Suprapubic skin (tissue), 4 donors: ENCODE measurements at regions not wholly inside any gene's neighbourhood (a gene's known extent, or its start where the extent isn't known, plus 50 kb on each side); places are given as distances from the start of the nearest gene placed in this dataset.

Experiments used
- DNase-seq, 2 donors: peaks; one replicate each; pipeline ENCODE4 v3.0.0-alpha.2; 2019; ENCODE audit warnings: low spot score in 2 of 2
- H3K27ac ChIP-seq: fragments of 200-600 bp; sonication (generic); one replicate; pipeline ENCODE4 v1.5.1; 2019
- H3K27me3 ChIP-seq: fragments of 200-600 bp; sonication (generic); one replicate; pipeline ENCODE4 v1.5.1; 2019
- H3K36me3 ChIP-seq: fragments of 200-600 bp; sonication (generic); one replicate; pipeline ENCODE4 v1.5.1; 2019
- H3K4me1 ChIP-seq: fragments of 200-600 bp; sonication (generic); one replicate; pipeline ENCODE4 v1.5.1; 2019
- H3K4me3 ChIP-seq: fragments of 200-600 bp; sonication (generic); one replicate; pipeline ENCODE4 v1.5.1; 2019; ENCODE audit warnings: mild to moderate bottlenecking
- H3K9me3 ChIP-seq: fragments of 200-600 bp; sonication (generic); one replicate; pipeline ENCODE4 v1.5.1; 2019
- EP300 ChIP-seq: sonication (generic); formaldehyde crosslinking; IDR thresholded peaks from one replicate; pipeline ENCODE4 v1.6.1; 2017; ENCODE audit warnings: antibody characterized with exemption
- POLR2A ChIP-seq, 2 donors: fragments of 450-650 bp; IDR thresholded peaks; one replicate each; pipeline ENCODE4 v1.6.1; 2017; ENCODE audit warnings: antibody characterized with exemption in 2 of 2, mild to moderate bottlenecking in 2 of 2, moderate library complexity in 2 of 2
- POLR2AphosphoS5 ChIP-seq, 3 donors: sonication (generic); formaldehyde crosslinking; IDR thresholded peaks; one replicate each; pipeline ENCODE4 v1.6.1; 2017; ENCODE audit warnings: antibody characterized with exemption in 3 of 3
- WGBS: methylation state at CpG from one replicate; pipeline ENCODE4 v1.1.5; 2018; 5-methylcytosine and 5-hydroxymethylcytosine counted together
- TF ChIP-seq, protein P1 (sequence below), 2 donors: fragments of 200-600 bp in 1 of 2; fragments of 450-650 bp in 1 of 2; sonication (generic) in 1 of 2; IDR thresholded peaks; one replicate each; pipeline ENCODE4 v1.5.1; 2016 to 2019; ENCODE audit warnings: antibody characterized with exemption in 2 of 2, mild to moderate bottlenecking in 1 of 2, moderate library complexity in 1 of 2

DNA sequence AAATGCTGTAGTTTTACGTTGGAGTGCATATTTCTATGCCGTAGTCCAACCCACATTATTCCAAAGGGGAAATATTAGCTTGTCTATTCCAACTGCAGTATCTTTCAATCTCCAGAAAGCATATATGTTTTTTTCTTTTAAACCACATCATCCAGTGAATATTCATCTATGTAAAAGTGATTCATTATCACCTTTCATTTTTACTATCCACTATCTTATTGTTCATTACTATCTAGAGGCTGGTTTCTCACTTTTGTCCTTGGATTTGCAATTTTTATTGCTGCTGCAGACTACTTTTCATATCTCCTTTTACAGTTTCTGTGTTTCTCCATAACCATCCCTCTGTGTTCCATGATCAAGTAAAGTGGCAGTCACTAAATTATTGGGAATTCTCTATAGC, 1097.2 kb upstream of the TENM4 start:
- WGBS = 83% methylated on average over 2 of the region's 2 CpGs
- TF ChIP-seq POLR2AphosphoS5 (IDR thresholded peaks at IDR 0.05) (no peak), POLR2A (IDR thresholded peaks at IDR 0.05) (no peak), EP300 (no peak)
- TF ChIP-seq, protein P1, sequence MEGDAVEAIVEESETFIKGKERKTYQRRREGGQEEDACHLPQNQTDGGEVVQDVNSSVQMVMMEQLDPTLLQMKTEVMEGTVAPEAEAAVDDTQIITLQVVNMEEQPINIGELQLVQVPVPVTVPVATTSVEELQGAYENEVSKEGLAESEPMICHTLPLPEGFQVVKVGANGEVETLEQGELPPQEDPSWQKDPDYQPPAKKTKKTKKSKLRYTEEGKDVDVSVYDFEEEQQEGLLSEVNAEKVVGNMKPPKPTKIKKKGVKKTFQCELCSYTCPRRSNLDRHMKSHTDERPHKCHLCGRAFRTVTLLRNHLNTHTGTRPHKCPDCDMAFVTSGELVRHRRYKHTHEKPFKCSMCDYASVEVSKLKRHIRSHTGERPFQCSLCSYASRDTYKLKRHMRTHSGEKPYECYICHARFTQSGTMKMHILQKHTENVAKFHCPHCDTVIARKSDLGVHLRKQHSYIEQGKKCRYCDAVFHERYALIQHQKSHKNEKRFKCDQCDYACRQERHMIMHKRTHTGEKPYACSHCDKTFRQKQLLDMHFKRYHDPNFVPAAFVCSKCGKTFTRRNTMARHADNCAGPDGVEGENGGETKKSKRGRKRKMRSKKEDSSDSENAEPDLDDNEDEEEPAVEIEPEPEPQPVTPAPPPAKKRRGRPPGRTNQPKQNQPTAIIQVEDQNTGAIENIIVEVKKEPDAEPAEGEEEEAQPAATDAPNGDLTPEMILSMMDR (IDR thresholded peaks at IDR 0.05) = no peak
- Histone ChIP-seq H3K27me3 (no peaks in the 10 kb centered on the region), H3K9me3 (no peaks in the 10 kb centered on the region), H3K27ac (no peak overlapping the region), H3K36me3 (no peaks in the 10 kb centered on the region), H3K4me1 (no peaks in the 10 kb centered on the region), H3K4me3 (no peak overlapping the region)
- no peak for DNase-seq

DNA sequence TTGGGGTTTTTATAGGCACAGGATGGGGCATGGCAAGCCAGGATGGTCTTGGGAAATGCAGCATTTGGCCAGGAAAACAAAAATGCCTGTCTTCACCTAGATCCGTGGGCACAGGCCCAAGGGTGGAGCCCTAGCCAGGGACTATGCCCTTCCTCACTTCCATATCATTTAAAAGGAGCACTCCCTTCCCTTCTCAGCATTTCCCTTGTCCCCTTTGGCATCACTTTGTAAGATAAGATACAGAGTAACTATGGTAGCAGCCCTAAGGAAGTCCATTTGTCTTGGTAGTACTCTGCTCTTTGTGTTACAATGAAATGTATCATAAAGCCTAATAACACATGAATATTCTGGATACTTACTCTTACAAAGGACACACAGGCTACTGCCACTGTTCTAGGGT, 1092.6 kb upstream of the TENM4 start:
- Histone ChIP-seq H3K9me3 (no peaks in the 10 kb centered on the region), H3K36me3 (no peaks in the 10 kb centered on the region), H3K27me3 (no peaks in the 10 kb centered on the region), H3K4me3 (no peak overlapping the region), H3K27ac (no peak overlapping the region), H3K4me1 (no peaks in the 10 kb centered on the region)
- 41% methylated on average over 1 of the region's 1 CpG for WGBS
- no peak for DNase-seq
- no peak for TF ChIP-seq EP300
- TF ChIP-seq POLR2A (IDR thresholded peaks at IDR 0.05) = no peak
- TF ChIP-seq, protein P1 (IDR thresholded peaks at IDR 0.05) = no peak
- no peak for TF ChIP-seq POLR2AphosphoS5 (IDR thresholded peaks at IDR 0.05)

DNA sequence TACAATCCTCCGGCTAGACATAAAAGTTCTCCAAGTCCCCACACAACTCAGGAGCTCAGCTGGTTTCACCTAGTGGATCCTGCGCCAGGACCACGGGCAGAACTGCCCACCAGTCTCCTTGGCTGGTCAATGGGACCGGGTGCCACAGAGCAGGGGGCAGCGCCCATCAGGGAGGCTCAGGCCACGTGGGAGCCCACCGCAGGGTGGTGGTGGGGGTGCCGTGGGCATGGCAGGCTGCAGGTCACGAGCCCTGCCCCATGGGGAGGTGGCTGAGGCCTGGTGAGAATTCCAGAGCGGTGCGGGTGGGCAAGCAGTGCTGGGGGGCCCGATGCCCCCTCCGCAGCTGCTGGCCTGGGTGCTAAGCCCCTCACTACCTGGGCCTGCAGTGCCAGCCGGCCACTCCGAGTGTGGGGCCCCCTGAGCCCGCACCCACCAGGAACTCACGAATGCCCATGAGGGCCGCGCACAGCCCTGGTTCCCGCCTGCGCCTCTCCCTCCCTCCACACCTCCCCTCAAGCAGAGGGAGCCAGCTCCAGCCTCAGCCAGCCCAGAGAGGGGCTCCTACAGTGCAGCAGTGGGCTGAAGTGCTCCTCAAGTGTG, 1091.9 kb upstream of the TENM4 start:
- H3K9me3 ChIP-seq = no peaks in the 10 kb centered on the region
- TF ChIP-seq, protein P1 (IDR thresholded peaks at IDR 0.05) = no peak
- TF ChIP-seq EP300 (no peak), POLR2AphosphoS5 (IDR thresholded peaks at IDR 0.05) (no peak), POLR2A (IDR thresholded peaks at IDR 0.05) (no peak)
- no peaks in the 10 kb centered on the region for H3K27me3 ChIP-seq
- WGBS = no CpG with 5 or more reads among the region's 21 CpGs
- DNase-seq = no peak
- no peaks in the 10 kb centered on the region for H3K4me1 ChIP-seq
- no peak overlapping the region for H3K4me3 ChIP-seq
- no peaks in the 10 kb centered on the region for H3K36me3 ChIP-seq
- no peak overlapping the region for H3K27ac ChIP-seq

DNA sequence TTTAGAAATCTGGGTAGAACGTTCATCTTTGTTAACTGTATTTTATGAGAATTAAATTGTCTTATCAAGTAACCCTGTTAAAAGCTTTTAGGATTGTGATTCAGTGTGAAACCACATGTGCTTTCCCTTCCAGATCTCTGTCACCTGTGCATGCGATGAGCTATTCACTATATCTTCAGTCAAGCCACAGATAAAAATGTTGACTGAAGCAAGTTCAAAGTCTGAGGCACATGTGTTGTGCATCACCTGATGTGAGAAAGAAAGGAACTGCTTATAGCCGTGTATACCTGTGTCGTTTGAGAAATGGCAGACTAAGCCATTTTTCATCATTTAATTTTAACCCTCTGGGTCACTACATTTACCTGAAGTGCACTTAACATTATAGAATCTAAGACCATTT, 1088.9 kb upstream of the TENM4 start:
- H3K4me3 ChIP-seq = no peak overlapping the region
- 71% methylated on average over 4 of the region's 4 CpGs for whole genome bisulfite sequencing
- no peaks in the 10 kb centered on the region for H3K4me1 ChIP-seq
- no peaks in the 10 kb centered on the region for H3K36me3 ChIP-seq
- no peaks in the 10 kb centered on the region for H3K27me3 ChIP-seq
- DNase-seq = no peak
- no peak overlapping the region for H3K27ac ChIP-seq
- no peaks in the 10 kb centered on the region for H3K9me3 ChIP-seq
- TF ChIP-seq POLR2A (IDR thresholded peaks at IDR 0.05) (no peak), EP300 (no peak), POLR2AphosphoS5 (IDR thresholded peaks at IDR 0.05) (no peak)
- TF ChIP-seq, protein P1 (IDR thresholded peaks at IDR 0.05) = no peak

DNA sequence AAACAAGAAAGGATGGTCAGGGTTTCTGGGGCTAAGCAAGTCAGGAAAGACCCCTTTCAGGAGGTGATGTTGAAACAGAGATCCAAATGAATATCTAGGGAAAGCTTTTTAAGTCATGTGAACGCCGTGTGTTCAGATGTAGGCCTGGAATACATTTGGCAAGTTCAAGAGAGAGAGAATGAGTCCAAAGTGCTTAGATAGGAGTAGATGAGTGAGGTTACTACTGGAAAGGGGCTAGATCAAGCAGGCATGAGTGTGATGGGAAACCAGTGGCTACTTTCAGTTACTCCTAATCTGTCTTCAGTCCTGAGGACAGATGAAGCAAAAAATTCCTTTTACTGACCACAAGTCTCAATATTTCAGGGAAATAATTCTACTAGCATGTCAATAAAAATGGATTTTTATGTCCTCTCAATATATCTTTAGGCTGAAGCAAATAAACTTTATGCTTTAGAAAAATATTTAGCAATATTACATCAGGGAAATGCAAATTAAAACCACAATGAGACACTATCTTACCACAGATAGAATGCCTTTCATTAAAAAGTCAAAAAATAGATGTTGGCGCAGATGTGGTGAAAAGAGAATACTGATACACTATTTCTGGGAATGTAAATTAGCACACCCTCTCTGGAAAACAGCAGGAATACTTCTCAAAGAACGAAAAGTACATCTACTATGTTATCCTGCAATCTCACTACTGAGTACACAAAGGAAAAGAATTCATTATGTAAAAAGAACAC, 1085.0 kb upstream of the TENM4 start:
- no peak for DNase-seq
- no peak overlapping the region for H3K27ac ChIP-seq
- H3K4me3 ChIP-seq = no peak overlapping the region
- TF ChIP-seq, protein P1 (IDR thresholded peaks at IDR 0.05) = no peak
- TF ChIP-seq EP300 (no peak), POLR2A (IDR thresholded peaks at IDR 0.05) (no peak), POLR2AphosphoS5 (IDR thresholded peaks at IDR 0.05) (no peak)
- H3K27me3 ChIP-seq = no peaks in the 10 kb centered on the region
- H3K9me3 ChIP-seq = no peaks in the 10 kb centered on the region
- 69% methylated on average over 4 of the region's 4 CpGs for WGBS
- no peaks in the 10 kb centered on the region for H3K4me1 ChIP-seq
- H3K36me3 ChIP-seq = no peaks in the 10 kb centered on the region
